Hepatocyte (in vitro differentiated cells): ENCODE measurements at regions not wholly inside any gene's neighbourhood (a gene's known extent, or its start where the extent isn't known, plus 50 kb on each side); places are given as distances from the start of the nearest gene placed in this dataset.

ENCODE experiments used
- EZH2phosphoT487 ChIP-seq: fragments of 200-600 bp; sonication (generic); IDR thresholded peaks from one replicate; pipeline ENCODE4 v1.6.1; 2018; ENCODE audit warnings: antibody characterized with exemption, mild to moderate bottlenecking, low read depth, moderate library complexity; ENCODE audit not compliant: unreplicated experiment, severe bottlenecking
- TF ChIP-seq, protein P1 (sequence below): fragments of 200-600 bp; sonication (generic); IDR thresholded peaks from 2 replicates; pipeline ENCODE4 v1.5.1; 2016; ENCODE audit warnings: antibody characterized with exemption, mild to moderate bottlenecking; ENCODE audit not compliant: poor library complexity

DNA sequence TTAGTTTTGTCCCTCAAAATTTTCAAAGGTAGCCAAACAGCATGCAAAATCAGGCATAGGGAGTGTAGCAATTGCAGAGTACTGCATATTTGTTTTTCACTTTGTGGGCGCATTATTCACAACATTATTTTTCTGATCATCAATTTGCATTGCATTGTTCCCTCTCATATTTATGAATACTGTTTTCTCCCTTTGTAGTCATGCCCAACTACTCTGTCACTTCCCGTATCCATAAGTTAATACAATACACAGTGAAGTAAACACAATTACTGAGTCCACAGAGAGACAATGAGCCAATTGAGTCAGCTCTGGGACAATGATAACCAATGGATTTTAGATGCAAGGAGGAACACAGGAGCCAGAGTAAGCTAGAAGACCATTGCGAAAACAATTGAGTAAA lies 944.0 kb upstream of the ADGRL4 start:
- TF ChIP-seq, protein P1, sequence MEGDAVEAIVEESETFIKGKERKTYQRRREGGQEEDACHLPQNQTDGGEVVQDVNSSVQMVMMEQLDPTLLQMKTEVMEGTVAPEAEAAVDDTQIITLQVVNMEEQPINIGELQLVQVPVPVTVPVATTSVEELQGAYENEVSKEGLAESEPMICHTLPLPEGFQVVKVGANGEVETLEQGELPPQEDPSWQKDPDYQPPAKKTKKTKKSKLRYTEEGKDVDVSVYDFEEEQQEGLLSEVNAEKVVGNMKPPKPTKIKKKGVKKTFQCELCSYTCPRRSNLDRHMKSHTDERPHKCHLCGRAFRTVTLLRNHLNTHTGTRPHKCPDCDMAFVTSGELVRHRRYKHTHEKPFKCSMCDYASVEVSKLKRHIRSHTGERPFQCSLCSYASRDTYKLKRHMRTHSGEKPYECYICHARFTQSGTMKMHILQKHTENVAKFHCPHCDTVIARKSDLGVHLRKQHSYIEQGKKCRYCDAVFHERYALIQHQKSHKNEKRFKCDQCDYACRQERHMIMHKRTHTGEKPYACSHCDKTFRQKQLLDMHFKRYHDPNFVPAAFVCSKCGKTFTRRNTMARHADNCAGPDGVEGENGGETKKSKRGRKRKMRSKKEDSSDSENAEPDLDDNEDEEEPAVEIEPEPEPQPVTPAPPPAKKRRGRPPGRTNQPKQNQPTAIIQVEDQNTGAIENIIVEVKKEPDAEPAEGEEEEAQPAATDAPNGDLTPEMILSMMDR = no peak
- TF ChIP-seq EZH2phosphoT487 = no peak
